A549 (cell line): ENCODE measurements at regions not wholly inside any gene's neighbourhood (a gene's known extent, or its start where the extent isn't known, plus 50 kb on each side); places are given as distances from the start of the nearest gene placed in this dataset.

ENCODE experiments used
- ATAC-seq, 2 experiments: fragments of 200-7000 bp in 1 of 2; fragments of >200 bp in 1 of 2; cut with Nextera tagmentation in 1 of 2; cut with Tn5 transposase in 1 of 2; 3 replicates each; pipeline versions ENCODE4 v1.8.0 to v1.9.1; 2018 to 2020; ENCODE audit warnings: mild to moderate bottlenecking in 1 of 2, moderate library complexity in 1 of 2
- CTCF ChIA-PET: fragments of 300-600 bp; sonication (Branson Sonifier 250); formaldehyde crosslinking; extraction: SDS; loops from one replicate; lab custom pipeline; 2021; ENCODE audit warnings: antibody characterized with exemption, inconsistent platforms; lab: Yijun Ruan, JAX
- POLR2A ChIA-PET: fragments of 350-600 bp; formaldehyde crosslinking; extraction: SDS; loops from one replicate; lab custom pipeline; 2021; ENCODE audit warnings: antibody characterized with exemption, inconsistent platforms; lab: Yijun Ruan, JAX
- DNase-seq, 2 experiments: peaks; one replicate each; pipeline versions ENCODE4 v3.0.0 to v3.0.0-alpha.2; 2011 to 2016; ENCODE audit warnings: low read depth in 1 of 2, low spot score in 1 of 2
- FAIRE-seq: peaks from 2 replicates; lab custom pipeline; 2011; peaks lifted over from hg19 to GRCh38; lab: Jason Lieb, UNC
- H3K27ac ChIP-seq, 2 experiments: fragments of >200 bp; sonication (Bioruptor Twin); formaldehyde crosslinking; 3 replicates each; pipeline ENCODE4 v1.5.1; 2016 to 2017
- H3K4me1 ChIP-seq: fragments of >200 bp; sonication (Bioruptor Twin); formaldehyde crosslinking; 3 replicates; pipeline ENCODE4 v1.6.1; 2016
- H3K4me2 ChIP-seq: fragments of >200 bp; sonication (Bioruptor Twin); formaldehyde crosslinking; 3 replicates; pipeline ENCODE4 v1.6.1; 2016
- H3K4me3 ChIP-seq: fragments of >200 bp; sonication (Bioruptor Twin); formaldehyde crosslinking; 3 replicates; pipeline ENCODE4 v1.5.1; 2016
- H3K9me3 ChIP-seq: fragments of >200 bp; sonication (Bioruptor Twin); formaldehyde crosslinking; 3 replicates; pipeline ENCODE4 v1.6.1; 2016
- BHLHE40 ChIP-seq: IDR thresholded peaks from 2 replicates; pipeline ENCODE4 v1.6.1; 2012; ENCODE audit warnings: low read depth, low read length, inconsistent platforms
- CBX2 ChIP-seq: fragments of 200-600 bp; sonication (generic); IDR thresholded peaks from 2 replicates; pipeline ENCODE4 v1.6.1; 2016; ENCODE audit warnings: low read depth, mild to moderate bottlenecking, borderline replicate concordance
- CBX8 ChIP-seq: fragments of 200-600 bp; sonication (generic); IDR thresholded peaks from 2 replicates; pipeline ENCODE4 v1.6.1; 2016
- CEBPB ChIP-seq, 2 experiments: fragments of >200 bp in 1 of 2; sonication (Bioruptor Twin) in 1 of 2; formaldehyde crosslinking in 1 of 2; IDR thresholded peaks; 2 replicates each; pipeline ENCODE4 v1.6.1; 2012 to 2016
- CHD4 ChIP-seq: fragments of 200-600 bp; sonication (generic); IDR thresholded peaks from 2 replicates; pipeline ENCODE4 v1.6.1; 2016; ENCODE audit warnings: antibody characterized with exemption, mild to moderate bottlenecking, borderline replicate concordance
- ESRRA ChIP-seq: fragments of 150-350 bp; IDR thresholded peaks from 2 replicates; pipeline ENCODE4 v1.6.1; 2014; ENCODE audit warnings: mild to moderate bottlenecking, low read length, borderline replicate concordance
- FOSL2 ChIP-seq, 2 experiments: fragments of 450-650 bp in 1 of 2; fragments of >200 bp in 1 of 2; sonication (Bioruptor Twin) in 1 of 2; formaldehyde crosslinking; IDR thresholded peaks; 2 replicates each; pipeline versions ENCODE4 v1.5.0 to v1.6.1; 2016 to 2020; ENCODE audit warnings: mild to moderate bottlenecking in 1 of 2, moderate library complexity in 1 of 2
- FOXS1 ChIP-seq: fragments of 250-450 bp; sonication (Bioruptor Pico); IDR thresholded peaks from 2 replicates; pipeline ENCODE4 v1.5.0; 2020; ENCODE audit warnings: mild to moderate bottlenecking, moderate library complexity
- GATA3 ChIP-seq: IDR thresholded peaks from 2 replicates; pipeline ENCODE4 v1.6.1; 2012; ENCODE audit warnings: borderline replicate concordance
- HOXA7 ChIP-seq: fragments of 250-450 bp; sonication (Bioruptor Pico); IDR thresholded peaks from 2 replicates; pipeline ENCODE4 v1.5.0; 2020; ENCODE audit warnings: mild to moderate bottlenecking, moderate library complexity
- HOXB5 ChIP-seq: fragments of 250-450 bp; sonication (Bioruptor Pico); IDR thresholded peaks from 2 replicates; pipeline ENCODE4 v1.5.0; 2020; ENCODE audit warnings: mild to moderate bottlenecking, moderate library complexity
- JUNB ChIP-seq: fragments of >200 bp; sonication (Bioruptor Twin); formaldehyde crosslinking; IDR thresholded peaks from 2 replicates; pipeline ENCODE4 v1.6.1; 2016
- MAZ ChIP-seq: fragments of 150-350 bp; IDR thresholded peaks from 2 replicates; pipeline ENCODE4 v1.6.1; 2014; ENCODE audit warnings: antibody characterized with exemption, low read depth, low read length, borderline replicate concordance
- MYC ChIP-seq: IDR thresholded peaks from 2 replicates; pipeline ENCODE4 v1.6.1; 2012; ENCODE audit warnings: mild to moderate bottlenecking, inconsistent platforms, low read length, improper control_type of control experiment, borderline replicate concordance
- NFE2L2 ChIP-seq: fragments of 150-350 bp; conservative IDR thresholded peaks from 2 replicates; pipeline ENCODE4 v1.6.1; 2014; ENCODE audit warnings: low read length
- NR3C1 ChIP-seq: fragments of >200 bp; sonication (Bioruptor Twin); formaldehyde crosslinking; IDR thresholded peaks from 3 replicates; pipeline ENCODE4 v1.6.1; 2017
- RAD21 ChIP-seq, 2 experiments: fragments of >200 bp in 1 of 2; sonication (Bioruptor Twin) in 1 of 2; formaldehyde crosslinking in 1 of 2; IDR thresholded peaks in 1 of 2; conservative IDR thresholded peaks in 1 of 2; 2 replicates in 1 of 2; 3 replicates in 1 of 2; pipeline ENCODE4 v1.6.1; 2012 to 2018; ENCODE audit warnings: inconsistent platforms in 1 of 2
- SREBF2 ChIP-seq: fragments of 450-650 bp; IDR thresholded peaks from 2 replicates; pipeline ENCODE4 v1.6.1; 2014; ENCODE audit warnings: mild to moderate bottlenecking, moderate library complexity
- TFCP2L1 ChIP-seq: fragments of 250-450 bp; sonication (Bioruptor Pico); IDR thresholded peaks from 2 replicates; pipeline ENCODE4 v1.5.0; 2021; ENCODE audit warnings: mild to moderate bottlenecking
- ZC3H11A ChIP-seq: fragments of 450-650 bp; IDR thresholded peaks from 2 replicates; pipeline ENCODE4 v1.6.1; 2014; ENCODE audit warnings: antibody characterized with exemption, mild to moderate bottlenecking
- ZSCAN20 ChIP-seq: fragments of 250-450 bp; sonication (Bioruptor Pico); IDR thresholded peaks from 2 replicates; pipeline ENCODE4 v1.8.0; 2022; ENCODE audit warnings: mild to moderate bottlenecking, moderate library complexity
- WGBS: methylation state at CpG from one replicate; pipeline ENCODE4 v1.1.6; 2017; ENCODE audit errors: missing lambda C conversion rate; 5-methylcytosine and 5-hydroxymethylcytosine counted together
- TF ChIP-seq, protein P1 (sequence below): fragments of >200 bp; sonication (Bioruptor Twin); formaldehyde crosslinking; IDR thresholded peaks from 3 replicates; pipeline ENCODE4 v1.6.1; 2016
- TF ChIP-seq, protein P2 (sequence below): fragments of >200 bp; sonication (Bioruptor Twin); formaldehyde crosslinking; IDR thresholded peaks from 2 replicates; pipeline ENCODE4 v1.6.1; 2016
- TF ChIP-seq, protein P3 (sequence below): fragments of 150-350 bp; IDR thresholded peaks from 2 replicates; pipeline ENCODE4 v1.6.1; 2014; ENCODE audit warnings: low read depth, mild to moderate bottlenecking, low read length
- TF ChIP-seq, protein P4 (sequence below): fragments of >200 bp; sonication (Bioruptor Twin); formaldehyde crosslinking; IDR thresholded peaks from 3 replicates; pipeline ENCODE4 v1.5.1; 2016

DNA sequence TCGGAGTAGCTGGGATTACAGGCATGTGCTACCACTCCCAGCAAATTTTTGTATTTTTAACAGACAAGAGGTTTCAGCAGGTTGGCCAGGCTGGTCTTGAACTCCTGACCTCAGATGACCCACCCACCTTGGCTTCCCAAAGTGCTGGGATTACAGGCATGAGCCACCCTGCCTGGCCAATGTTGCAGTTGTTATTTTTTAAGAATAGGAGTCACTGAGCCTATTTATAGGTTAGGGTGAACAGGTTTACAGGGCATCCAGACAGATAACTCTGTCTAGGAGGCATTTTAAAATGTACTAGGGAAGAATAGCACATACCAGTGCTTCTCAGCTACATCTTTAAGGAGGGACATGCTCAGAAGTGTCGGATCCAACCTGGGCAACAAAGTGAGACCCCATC lies 60.1 kb upstream of the BNC2 start (continued):
- TF ChIP-seq, protein P1, sequence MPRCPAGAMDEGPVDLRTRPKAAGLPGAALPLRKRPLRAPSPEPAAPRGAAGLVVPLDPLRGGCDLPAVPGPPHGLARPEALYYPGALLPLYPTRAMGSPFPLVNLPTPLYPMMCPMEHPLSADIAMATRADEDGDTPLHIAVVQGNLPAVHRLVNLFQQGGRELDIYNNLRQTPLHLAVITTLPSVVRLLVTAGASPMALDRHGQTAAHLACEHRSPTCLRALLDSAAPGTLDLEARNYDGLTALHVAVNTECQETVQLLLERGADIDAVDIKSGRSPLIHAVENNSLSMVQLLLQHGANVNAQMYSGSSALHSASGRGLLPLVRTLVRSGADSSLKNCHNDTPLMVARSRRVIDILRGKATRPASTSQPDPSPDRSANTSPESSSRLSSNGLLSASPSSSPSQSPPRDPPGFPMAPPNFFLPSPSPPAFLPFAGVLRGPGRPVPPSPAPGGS, result no peak

DNA sequence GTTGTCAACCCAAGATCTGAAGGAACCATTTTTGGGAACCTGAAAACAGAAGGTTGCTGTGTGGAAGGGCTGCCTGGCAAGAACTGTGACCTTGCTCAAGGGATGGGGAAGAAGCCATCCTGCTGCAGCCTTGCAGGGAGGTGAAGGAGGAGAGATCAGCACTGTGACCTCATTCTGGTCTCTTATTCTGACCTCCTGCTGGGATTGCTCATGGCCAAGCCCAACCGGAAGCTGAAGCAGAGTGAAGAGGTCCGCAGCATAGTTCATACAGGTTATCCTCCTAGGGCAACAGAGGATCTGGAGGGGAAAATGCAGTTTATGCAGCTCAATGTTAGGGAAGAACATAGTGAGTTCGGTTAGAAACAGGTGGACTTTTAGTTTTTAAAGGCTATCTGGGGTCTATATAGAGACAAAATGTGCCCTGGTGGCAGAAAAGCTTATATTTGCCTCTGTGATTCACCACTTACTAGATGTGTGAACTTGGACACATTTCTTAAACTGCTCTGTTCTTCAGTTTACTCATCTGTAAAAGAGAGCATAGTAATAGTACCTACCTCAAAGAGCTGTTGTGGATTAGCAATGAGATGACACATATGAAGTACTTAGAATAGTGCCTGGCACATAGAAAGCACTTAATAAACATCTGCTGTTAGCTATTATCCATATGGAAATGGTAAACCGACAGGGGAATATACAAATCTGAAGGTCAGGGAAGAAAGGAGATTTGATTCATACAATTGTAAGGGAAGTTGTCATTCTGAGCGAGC lies 57.9 kb upstream of the BNC2 start:
- FAIRE-seq, result no peak
- Histone ChIP-seq H3K4me1 (peaks cover 6% of the 10 kb centered on the region), H3K9me3 (no peaks in the 10 kb centered on the region), H3K4me3 (no peak overlapping the region), H3K4me2 (no peak overlapping the region), H3K27ac (no peak overlapping the region)
- no peak for TF ChIP-seq ZSCAN20 (CRISPR knock-in tag)
- TF ChIP-seq RAD21 (conservative IDR thresholded peaks at IDR 0.05 in 1 of 2, IDR thresholded peaks at IDR 0.05 in 1 of 2), result no peak
- TF ChIP-seq FOXS1, result no peak
- TF ChIP-seq MYC, result no peak
- TF ChIP-seq CHD4, result no peak
- no peak for TF ChIP-seq CEBPB (IDR thresholded peaks at IDR 0.05)
- TF ChIP-seq NR3C1, result no peak
- no peak for TF ChIP-seq NFE2L2
- no peak for TF ChIP-seq BHLHE40
- no peak for TF ChIP-seq MAZ
- TF ChIP-seq HOXA7 (CRISPR knock-in tag), result no peak
- no peak for TF ChIP-seq JUNB
- TF ChIP-seq, protein P2, sequence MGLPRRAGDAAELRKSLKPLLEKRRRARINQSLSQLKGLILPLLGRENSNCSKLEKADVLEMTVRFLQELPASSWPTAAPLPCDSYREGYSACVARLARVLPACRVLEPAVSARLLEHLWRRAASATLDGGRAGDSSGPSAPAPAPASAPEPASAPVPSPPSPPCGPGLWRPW, result no peak
- TF ChIP-seq HOXB5, result no peak
- TF ChIP-seq ESRRA, result no peak
- no peak for TF ChIP-seq SREBF2
- TF ChIP-seq ZC3H11A, result no peak
- TF ChIP-seq, protein P3, sequence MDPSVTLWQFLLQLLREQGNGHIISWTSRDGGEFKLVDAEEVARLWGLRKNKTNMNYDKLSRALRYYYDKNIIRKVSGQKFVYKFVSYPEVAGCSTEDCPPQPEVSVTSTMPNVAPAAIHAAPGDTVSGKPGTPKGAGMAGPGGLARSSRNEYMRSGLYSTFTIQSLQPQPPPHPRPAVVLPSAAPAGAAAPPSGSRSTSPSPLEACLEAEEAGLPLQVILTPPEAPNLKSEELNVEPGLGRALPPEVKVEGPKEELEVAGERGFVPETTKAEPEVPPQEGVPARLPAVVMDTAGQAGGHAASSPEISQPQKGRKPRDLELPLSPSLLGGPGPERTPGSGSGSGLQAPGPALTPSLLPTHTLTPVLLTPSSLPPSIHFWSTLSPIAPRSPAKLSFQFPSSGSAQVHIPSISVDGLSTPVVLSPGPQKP, result no peak
- peak; percentile 70 to 72 for ATAC-seq
- peak in 1 of 2 experiments; percentile 11 for DNase-seq
- 57% methylated on average over 5 of the region's 5 CpGs for WGBS
- ChIA-PET POLR2A (no interaction called here), CTCF (no interaction called here)

DNA sequence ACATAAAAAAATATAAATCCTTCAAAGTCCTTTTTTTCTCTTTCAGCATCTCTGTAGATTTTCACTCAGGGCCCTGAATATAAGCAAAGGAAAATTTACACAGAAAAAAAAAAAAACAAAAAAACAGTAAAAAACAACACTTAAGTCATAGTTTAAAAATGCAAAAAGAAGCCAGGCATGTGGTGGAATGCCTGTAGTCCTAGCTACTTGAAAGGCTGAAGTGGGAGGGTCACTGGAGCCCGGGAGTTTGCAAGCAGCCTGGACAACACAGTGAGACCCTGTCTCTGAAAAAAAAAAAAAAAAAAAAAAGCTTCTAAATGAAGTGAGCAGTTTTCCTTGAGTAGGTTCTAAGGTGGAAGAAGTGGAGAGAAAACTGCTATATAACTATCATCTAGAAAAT lies 55.0 kb upstream of the BNC2 start:
- ATAC-seq, result no peak
- ChIA-PET CTCF (no interaction called here), POLR2A (interaction anchor here (0.6 kb wide), 1 partner anchor 10 kb away, joined by 4 read pairs; no protein-coding TSS in a partner anchor)
- no peak for TF ChIP-seq MAZ
- TF ChIP-seq TFCP2L1 (CRISPR knock-in tag), result no peak
- TF ChIP-seq HOXA7 (CRISPR knock-in tag), result no peak
- TF ChIP-seq CBX2, result no peak
- TF ChIP-seq, protein P4, sequence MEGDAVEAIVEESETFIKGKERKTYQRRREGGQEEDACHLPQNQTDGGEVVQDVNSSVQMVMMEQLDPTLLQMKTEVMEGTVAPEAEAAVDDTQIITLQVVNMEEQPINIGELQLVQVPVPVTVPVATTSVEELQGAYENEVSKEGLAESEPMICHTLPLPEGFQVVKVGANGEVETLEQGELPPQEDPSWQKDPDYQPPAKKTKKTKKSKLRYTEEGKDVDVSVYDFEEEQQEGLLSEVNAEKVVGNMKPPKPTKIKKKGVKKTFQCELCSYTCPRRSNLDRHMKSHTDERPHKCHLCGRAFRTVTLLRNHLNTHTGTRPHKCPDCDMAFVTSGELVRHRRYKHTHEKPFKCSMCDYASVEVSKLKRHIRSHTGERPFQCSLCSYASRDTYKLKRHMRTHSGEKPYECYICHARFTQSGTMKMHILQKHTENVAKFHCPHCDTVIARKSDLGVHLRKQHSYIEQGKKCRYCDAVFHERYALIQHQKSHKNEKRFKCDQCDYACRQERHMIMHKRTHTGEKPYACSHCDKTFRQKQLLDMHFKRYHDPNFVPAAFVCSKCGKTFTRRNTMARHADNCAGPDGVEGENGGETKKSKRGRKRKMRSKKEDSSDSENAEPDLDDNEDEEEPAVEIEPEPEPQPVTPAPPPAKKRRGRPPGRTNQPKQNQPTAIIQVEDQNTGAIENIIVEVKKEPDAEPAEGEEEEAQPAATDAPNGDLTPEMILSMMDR, result no peak
- TF ChIP-seq CBX8, result no peak
- TF ChIP-seq GATA3, result no peak
- no peak for TF ChIP-seq FOSL2 (IDR thresholded peaks at IDR 0.05)
- no peak for TF ChIP-seq FOSL2 (CRISPR knock-in tag; IDR thresholded peaks at IDR 0.05)
- Histone ChIP-seq H3K27ac (no peak overlapping the region), H3K9me3 (peaks cover 2% of the 10 kb centered on the region; the same call in 1 of the 3 replicates), H3K4me2 (no peak overlapping the region), H3K4me3 (no peak overlapping the region), H3K4me1 (peaks cover 6% of the 10 kb centered on the region)
- DNase-seq, result no peak
- no peak for FAIRE-seq
- WGBS, result 29% methylated on average over 1 of the region's 1 CpG
